GM12865 (cell line): ENCODE measurements at regions not wholly inside any gene's neighbourhood (a gene's known extent, or its start where the extent isn't known, plus 50 kb on each side); places are given as distances from the start of the nearest gene placed in this dataset.
A peak's percentile ranks its signal among the peaks of the same experiment; 100 is the strongest.

Experiments
- DNase-seq: peaks from one replicate; pipeline ENCODE4 v3.0.0; 2010; ENCODE audit warnings: low read depth
- H3K4me3 ChIP-seq: 2 replicates; pipeline ENCODE4 v1.5.1; 2011; ENCODE audit warnings: mild to moderate bottlenecking, low read depth, low read length, control low read depth
- TF ChIP-seq, protein P1 (sequence below): IDR thresholded peaks from 2 replicates; pipeline ENCODE4 v1.5.1; 2011; ENCODE audit warnings: low read length, control low read depth, low read depth, inconsistent platforms; ENCODE audit not compliant: insufficient read depth; ENCODE audit errors: missing control alignments

DNA sequence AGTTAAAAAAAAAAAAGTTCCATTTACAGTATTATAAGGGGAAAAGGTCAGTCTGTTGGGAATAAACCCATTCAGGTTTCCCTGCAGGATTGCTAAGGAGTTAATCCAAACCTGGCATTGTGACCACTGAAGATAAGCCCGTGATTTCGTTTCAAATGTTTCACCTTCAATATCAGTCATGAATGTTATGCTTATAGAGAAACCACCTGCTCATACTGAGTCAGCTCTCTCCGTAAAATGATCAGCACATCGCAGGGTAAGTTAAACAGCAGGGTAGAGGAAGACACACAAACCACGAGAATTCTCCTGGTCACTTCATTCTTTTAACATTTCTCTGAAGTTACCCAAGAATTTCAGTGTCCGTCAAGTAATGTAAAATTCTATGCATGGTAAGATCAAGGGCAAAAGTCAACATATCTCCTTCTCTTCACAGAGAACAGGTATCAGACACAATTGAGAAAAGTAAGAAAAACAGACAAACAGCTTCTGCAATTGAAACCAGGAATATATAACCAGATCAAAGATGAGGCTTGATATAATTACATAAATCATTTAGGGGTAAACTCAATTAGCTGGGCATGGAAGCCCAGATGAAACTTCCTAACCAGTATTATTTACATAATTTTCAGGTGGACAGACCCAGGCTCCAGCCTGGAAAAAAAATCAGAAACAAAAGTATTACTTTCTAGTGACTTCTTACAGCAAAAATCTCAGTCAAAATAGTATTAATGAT lies 67.6 kb upstream of the ARHGEF3 start:
- no peak overlapping the region for H3K4me3 ChIP-seq
- no peak for DNase-seq

DNA sequence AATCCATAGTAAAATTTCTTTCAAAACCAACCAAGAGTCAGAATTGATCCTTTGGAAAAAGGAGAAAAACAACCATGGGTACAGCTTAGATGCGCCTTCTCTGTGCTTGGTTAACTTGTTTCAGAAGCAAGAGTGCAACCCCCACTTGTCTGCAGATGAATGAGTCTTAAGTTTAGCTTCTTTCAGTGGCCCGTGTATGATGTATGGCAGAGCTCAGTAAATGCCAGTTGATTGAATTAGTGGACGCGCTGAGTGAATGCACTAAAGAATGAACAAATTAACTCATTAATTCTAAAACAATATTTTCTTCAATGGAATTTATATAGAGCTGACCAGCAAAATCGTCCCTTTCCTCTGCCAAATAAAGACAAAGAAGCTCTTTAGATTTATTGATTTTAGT lies 67.0 kb upstream of the ARHGEF3 start:
- DNase-seq: no peak
- TF ChIP-seq, protein P1, sequence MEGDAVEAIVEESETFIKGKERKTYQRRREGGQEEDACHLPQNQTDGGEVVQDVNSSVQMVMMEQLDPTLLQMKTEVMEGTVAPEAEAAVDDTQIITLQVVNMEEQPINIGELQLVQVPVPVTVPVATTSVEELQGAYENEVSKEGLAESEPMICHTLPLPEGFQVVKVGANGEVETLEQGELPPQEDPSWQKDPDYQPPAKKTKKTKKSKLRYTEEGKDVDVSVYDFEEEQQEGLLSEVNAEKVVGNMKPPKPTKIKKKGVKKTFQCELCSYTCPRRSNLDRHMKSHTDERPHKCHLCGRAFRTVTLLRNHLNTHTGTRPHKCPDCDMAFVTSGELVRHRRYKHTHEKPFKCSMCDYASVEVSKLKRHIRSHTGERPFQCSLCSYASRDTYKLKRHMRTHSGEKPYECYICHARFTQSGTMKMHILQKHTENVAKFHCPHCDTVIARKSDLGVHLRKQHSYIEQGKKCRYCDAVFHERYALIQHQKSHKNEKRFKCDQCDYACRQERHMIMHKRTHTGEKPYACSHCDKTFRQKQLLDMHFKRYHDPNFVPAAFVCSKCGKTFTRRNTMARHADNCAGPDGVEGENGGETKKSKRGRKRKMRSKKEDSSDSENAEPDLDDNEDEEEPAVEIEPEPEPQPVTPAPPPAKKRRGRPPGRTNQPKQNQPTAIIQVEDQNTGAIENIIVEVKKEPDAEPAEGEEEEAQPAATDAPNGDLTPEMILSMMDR: no peak

More for the DNA sequence above, 67.6 kb upstream of the ARHGEF3 start:
- TF ChIP-seq, protein P1: no peak

DNA sequence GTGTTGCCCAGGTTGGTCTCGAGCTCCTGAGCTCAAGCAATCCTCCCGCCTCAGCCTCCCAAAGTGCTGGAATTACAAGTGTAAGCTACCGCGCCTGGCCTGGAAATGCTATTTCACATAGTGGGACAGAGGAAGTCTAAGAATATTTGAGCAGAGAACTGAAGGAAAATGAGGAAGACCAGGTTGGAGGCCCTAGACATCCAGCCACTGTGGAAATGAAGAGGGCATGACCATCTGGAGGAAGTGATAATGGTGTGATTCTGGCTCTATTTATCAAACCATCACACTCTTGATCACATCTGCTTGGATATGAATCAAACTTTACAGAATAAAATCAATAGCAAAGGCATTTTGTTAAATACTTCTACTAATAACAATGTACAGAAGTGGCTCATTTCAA lies 65.9 kb upstream of the ARHGEF3 start:
- H3K4me3 ChIP-seq: no peak overlapping the region
- TF ChIP-seq, protein P1: no peak
- no peak for DNase-seq

More for the DNA sequence above, 67.0 kb upstream of the ARHGEF3 start:
- no peak overlapping the region for H3K4me3 ChIP-seq

DNA sequence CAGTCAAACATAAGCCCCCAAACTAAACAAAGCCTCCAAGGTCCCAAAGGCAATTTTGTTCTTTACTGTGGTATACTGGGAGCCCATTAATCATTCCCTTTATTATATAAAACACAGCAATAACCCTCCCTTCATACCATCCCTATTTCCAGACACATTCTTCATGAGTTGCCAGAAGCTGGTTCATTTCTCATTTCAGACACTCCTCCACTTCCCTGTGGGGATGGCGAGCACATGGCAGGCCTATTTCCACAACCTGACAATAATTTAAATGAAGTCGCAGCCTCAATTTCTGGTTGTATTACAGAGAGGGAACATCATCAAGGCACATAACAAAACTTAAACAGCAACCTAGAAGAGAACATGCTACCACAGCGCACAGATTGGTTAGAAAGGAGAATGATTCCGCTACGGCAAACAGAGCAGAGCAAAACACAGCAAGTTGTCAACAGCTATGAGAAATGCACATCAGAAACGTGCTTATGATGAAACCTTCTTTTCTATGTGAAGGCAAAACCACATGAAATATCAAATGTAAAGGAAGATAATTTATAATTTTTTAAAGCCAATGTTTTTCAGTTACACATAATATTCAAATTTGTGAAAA lies 63.3 kb upstream of the ARHGEF3 start:
- H3K4me3 ChIP-seq: no peak overlapping the region
- DNase-seq: no peak
- TF ChIP-seq, protein P1: no peak

DNA sequence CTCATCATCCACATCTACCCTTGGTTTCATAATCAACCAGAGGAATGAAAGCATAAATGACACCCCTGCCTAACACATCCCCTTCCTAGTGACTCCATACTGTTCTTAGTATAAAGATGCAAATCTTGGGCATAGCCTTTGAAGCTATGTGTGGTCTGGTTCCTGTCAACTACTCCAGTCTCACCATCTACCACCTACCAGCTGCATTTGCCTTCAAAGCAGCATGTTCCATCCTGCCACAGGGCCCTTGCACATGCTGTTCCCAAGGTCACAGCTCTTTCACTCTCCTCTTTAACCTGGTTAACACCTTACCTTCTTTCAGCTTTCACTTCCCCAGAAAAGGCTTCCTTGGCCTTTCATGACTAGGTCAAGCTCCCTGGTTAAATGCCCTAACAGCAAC lies 62.3 kb upstream of the ARHGEF3 start:
- no peak overlapping the region for H3K4me3 ChIP-seq
- TF ChIP-seq, protein P1: no peak
- peak; percentile 60 for DNase-seq

DNA sequence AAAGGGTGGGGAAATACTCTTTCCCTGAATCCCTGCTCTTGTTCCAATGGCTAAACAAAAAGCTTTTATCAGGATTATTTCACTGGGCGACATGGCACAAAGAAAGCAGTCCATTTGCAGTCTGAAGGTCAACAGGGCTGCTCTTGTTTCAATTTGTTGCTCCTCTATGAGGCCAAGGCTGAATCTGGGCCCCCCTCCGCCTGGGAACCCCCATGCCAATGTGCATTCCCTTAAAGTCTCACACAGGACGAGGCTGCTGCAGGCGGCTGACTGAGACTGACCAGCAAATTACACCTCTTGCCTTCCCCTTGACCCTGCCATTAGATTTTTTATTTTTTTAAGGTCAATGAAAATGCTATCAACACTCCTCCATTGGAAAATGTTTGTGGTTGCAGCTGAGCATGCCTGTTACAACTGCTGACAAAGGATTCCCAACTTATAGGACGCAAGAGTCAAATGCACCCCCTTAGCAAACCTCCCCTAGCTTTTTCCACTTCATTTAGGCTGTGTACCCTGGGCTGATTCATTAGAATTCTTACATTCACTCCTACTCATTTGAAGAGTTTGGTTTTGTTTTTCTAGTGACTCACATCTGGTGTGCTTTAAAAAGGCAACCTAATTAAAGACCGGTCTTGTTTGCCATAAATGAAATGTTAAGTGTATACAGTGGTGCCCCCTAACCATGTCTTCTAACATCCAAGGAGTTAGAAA lies 60.8 kb upstream of the ARHGEF3 start:
- peak; percentile 5 for DNase-seq
- TF ChIP-seq, protein P1: no peak
- no peak overlapping the region for H3K4me3 ChIP-seq

DNA sequence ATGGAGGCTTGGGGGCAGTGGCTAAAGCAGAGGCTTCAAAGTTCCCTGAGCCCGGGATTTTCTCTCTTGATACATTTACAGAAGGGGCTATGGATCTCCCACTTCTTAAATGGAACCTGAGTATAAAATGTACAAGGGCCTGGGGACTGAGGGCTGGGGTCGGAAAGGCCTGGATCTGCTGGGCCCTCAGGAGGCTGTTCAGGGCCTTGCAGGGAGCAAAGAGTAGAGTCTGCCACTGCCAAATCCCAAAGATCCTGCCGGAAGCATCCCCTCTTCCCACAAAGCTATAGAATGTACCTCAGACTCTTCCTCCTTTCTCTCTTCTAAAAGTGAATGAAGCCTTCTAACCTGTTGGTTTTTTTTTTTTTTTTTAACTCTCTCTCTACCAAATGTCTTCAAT lies 59.8 kb upstream of the ARHGEF3 start:
- TF ChIP-seq, protein P1: no peak
- no peak for DNase-seq
- H3K4me3 ChIP-seq: no peak overlapping the region
